Mucosa of gallbladder (tissue), 1 donor: ENCODE measurements at regions not wholly inside any gene's neighbourhood (a gene's known extent, or its start where the extent isn't known, plus 50 kb on each side); places are given as distances from the start of the nearest gene placed in this dataset.

Source experiments
- DNase-seq: peaks from one replicate; pipeline ENCODE4 v3.0.0-alpha.2; 2020; ENCODE audit warnings: low spot score
- donor health status: DM: no; HTN: no; CAD: no.

DNA sequence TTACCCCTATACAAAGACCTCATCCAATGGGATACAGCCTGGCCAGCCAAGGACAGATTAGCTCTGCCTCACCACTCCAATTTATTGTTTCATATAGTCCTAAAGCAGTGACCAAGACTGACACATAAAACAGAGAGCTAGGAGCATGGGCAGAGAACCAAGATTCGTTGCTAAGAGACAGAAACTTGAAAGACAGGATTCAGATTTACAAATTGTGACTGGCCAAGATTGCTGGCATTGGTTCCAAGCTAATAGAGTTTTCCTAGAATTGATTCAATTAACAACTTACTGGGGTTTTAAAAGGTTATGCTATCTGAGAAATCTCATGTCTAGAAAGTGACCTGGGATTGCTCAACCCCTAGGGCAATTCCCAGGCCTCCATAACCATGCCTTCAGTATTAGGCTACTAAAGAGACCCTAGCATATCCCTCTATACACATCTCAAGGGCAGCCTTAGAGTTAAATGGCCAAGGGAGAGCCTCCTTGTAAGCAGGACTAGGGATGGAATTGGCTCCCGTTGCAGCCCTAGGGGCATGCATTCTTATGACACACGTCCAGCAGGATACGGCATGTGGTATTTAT is 75.6 kb downstream of the ICOS start:
- DNase-seq, result peak; percentile 46

DNA sequence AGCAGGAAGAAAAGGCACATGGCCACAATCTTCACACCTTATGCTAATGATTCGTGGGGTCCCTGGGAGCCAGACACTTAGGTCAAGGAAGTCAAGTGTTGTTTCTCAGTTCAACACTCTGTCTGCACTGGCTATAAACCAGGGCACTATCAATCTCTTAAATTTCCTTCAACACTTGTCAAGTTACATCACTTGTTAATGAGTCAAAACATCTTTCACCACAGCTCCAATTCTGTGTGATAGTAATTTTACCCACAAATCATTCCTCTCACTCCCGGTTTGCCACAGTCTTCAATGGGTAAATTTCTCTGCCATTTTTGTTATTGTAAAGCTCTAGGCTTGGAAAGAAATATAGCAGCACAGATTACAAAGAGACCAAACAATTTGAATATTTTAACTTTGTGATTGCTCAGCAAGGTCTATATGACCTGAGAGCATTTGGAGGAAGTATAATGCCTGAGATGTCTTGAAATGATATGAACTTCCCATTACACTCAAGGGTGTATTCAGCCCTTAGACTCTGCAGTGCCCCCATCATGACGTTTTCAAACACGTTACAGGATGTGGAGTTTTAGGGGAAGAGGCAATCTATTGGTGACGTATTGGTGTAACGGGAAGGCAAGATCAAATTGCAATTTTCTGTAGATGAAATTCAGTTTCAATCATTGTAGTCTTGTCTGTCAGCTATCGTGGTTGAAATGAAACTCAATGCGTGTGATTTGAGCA is 78.7 kb downstream of the ICOS start:
- no peak for DNase-seq

DNA sequence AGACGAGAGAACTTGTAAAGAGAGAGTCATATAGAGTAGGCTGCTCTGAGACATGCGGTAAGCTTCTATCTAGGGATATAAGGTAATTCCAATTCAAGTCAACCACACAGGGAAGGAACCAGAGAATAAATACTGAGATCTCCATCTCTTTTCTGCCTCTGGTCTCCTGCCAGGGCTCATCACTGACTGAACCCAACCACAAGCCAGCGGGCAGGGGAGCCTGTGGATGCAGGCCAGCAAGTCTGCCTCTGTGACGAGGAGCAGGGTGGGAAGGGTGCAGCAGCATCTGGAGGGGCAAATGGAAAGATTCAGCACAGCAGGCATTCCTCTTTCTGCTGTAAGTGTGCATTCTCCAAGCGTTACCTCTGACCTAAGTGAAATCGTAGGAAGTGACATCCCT is 82.2 kb downstream of the ICOS start:
- DNase-seq, result no peak

DNA sequence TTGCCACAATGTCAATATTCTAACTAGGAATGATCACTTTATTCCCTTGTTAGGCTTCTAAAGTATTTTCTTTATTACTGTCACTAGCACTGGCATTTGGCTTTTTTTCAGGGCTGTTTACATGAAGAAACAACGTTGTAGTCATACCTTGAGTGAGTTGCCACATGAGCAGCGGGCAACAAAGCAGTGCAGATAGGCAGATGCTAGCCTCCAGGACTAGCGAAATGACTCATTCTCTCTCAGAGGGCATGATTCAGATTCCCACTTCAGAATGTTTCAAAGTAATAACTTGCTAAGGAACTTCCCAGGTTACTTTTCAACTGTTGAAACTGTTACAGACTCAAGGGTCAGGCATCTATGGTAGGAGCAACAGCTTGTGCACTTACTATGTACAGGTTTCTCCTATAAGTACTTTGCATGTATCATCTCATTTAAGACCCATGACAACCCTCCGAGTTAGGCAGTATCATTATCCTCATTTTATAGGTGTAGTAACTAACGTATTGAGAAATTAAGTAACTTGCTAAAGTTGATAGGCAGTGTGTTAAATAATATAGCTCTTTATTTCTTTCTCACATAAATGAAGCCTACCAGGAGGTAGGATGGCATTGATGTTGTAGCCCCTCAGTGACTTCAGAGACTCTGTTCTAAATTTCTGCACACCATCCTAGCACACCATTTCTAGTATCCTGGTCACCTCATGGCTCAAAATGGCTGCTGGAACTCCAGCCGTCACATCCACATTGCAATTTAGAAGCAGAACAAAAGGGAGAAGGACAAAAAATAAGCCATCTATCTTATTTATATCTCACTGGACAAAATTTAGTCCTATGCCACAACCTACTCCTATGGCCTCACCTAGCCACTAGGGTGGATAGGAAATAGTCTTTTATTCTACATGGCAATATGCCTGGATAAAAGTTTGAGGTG is 83.3 kb downstream of the ICOS start:
- DNase-seq, result no peak

DNA sequence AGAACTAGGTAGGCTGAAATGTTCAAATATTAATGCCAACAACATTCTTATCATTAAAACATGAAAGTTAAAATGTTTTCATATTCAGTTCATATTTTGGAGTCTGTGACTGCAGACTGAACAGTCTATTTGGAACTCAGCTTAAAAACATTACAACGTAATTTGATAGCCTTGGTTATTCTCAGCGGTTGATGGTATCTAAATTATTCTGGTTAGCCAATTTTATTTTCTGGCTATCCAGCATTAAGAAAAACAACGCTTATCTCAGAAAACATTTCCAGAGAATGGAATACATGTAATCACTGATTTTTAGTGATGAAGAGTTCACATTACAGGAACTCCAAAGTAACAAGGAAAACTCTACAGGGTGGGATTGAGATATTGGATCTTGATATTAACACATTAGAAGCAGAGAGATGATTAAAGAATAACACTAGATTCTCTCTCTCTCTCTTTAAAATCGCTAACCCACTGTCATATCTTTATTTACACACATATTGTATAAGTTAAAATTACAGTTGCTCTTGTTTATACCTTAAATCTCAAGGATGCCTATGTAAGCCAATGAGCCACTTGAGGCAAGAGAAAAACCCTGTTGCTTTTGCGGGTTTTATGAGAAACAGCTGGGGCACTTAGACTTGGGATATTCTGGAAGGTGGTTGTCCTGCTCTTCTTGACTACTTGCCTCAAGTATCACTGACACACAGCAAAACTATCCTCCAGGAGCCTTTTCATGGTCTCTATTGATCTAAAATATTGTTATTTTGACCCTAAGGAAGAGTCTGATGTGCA is 84.9 kb downstream of the ICOS start:
- DNase-seq, result no peak

DNA sequence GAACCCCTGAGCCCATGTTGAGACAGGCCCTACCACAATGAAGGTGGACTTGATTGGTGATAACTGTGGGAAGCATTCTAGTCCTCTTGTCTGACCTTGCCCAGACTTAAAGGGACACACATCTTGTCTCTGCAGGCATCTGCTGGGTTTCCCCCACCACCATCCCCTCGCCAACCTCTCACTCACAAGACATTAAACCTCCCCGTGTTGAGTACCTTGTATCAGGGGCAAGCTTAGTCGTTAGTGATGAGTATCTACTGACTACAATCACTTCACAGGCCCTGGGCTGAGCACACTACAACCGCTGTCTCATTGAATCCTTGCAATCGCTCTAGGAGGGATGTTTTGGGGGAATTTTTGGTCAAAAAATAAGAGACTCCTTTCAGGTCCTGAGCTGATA is 86.0 kb downstream of the ICOS start:
- no peak for DNase-seq

DNA sequence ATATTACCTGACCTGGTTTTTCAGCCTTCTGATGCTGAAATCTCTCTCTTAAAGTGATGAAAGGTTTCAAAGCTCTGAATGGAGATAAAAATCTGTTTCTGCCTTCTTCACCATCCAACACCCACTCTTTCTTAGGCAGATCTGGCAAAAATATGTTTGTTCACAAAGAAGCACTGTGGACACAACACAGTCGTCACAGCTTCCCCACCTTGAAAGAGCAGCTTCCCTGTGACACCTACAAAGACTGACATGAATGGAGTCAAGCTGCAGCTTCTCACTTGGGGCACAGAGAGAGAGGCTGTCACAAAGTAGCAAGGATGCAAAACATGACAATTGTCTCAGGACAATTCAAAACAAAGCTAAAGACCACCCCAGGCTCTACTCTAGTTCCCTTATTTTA is 86.5 kb downstream of the ICOS start:
- no peak for DNase-seq

DNA sequence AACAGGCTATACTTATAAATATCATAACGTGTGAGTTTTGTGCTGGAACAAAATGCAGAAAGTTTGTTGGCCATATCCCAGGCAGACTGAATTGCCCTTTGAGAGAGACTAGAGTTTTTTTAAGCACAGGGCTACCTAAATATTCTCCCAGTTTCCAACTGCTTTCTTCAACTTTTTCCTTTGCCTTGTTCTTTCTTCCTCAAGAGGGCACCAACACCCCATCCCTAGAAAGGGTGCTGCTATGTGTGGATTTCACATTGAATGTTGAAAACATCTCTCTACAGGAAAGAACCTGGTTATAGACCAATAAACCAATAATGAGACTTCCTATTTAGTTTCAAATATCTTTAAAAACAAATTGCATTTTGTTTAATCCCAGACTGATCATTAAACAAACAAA is 87.9 kb downstream of the ICOS start:
- no peak for DNase-seq

DNA sequence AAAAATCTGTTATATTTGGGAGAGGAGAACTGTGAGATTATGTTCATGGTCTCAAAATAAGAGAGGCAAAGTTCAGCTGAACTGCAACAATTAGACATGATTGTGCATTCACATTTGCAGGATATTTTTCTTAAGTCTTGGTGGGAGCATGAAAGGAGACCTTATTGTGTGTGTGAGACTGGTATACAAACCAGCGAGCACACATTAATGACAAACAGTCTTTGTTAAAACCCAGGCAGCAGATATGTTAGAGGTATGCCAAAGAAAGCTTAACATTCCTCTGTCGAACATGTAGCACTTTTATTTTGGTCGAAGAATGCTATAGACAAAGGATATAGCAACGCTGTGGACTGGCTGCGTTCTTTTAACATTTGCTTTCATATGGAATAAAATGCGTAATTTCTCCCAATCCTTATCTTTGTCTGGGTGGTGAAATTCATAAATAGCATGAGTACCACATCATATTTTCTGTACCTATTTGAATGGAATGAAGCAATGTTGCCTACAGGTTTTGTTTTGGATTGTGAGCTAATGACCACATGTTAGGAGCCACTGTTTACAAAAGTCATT is 88.4 kb downstream of the ICOS start:
- DNase-seq, result no peak

DNA sequence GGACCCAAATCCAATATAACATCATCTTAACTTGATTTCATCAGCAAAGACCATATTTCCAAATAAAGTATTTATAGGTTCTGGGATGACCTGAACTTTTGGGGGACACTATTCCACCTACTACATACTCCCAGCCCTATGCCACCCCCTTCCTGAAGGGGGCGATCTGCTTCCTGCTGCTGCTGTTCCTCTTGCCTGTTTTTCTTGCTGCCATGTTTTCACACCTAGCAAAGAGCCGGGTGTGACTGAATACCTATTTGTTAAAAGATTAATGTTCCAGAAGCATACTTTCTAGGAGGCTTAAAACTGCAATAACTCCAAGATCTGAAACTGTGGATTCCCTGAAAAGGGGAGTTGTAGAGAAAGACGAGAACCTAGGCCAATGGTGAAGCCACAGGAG is 89.7 kb downstream of the ICOS start:
- no peak for DNase-seq

DNA sequence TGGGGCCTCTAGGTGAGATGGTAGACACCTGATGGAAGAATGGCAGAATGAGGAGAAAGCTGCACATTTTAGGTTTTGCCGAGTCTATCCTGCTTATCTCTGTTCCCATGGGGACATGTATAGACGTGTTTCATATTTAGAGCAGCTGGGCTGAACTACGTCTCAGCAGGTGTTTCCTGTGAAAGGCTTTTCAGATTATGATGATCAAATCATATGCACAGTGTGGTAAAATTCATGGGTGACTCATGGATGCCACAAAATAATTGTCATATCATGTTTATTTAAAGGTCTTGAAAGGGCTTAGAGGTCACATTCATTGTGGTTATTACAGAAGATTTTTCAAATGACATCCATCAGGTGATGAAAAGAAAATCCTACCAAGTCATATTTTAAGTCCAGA is 90.5 kb downstream of the ICOS start:
- DNase-seq, result no peak

DNA sequence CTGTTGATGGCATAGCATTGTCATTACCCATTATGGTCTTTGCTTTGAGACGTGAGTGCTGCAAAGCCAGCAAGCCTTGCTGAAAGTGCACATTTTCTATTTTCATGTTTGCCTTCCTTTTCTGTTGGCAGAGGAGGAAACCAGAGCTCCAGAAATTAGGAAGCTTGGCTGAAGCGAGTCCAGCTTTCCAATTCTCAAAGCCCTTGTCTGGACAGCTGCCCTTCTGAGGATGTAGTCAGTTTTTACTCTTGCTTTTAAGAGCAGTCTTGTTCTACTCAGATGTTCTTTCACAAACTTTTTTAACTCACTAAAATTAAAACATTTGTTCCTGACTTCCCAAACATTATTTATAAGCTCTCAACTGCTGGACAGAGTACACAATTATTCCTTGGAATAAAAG is 93.8 kb downstream of the ICOS start:
- DNase-seq, result peak; percentile 23

DNA sequence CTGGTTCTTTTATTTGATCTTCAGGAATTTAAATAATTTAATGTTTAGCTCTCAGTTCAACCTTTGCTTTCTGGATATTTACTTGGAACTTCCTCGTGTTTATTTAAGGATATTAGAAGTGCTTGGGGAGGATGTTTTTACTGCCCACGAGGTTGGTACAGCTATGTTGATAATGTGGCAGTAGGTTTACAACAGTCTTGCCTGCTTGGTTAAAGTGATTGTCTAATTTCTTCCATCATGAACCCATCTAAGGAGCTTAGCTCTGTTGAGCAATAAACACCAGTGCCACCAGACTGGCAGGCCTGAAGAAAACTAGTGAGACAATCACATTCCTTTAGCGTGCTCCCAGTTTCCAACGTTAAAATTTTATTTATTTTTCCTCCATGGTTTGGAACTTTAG is 94.5 kb downstream of the ICOS start:
- DNase-seq, result no peak

DNA sequence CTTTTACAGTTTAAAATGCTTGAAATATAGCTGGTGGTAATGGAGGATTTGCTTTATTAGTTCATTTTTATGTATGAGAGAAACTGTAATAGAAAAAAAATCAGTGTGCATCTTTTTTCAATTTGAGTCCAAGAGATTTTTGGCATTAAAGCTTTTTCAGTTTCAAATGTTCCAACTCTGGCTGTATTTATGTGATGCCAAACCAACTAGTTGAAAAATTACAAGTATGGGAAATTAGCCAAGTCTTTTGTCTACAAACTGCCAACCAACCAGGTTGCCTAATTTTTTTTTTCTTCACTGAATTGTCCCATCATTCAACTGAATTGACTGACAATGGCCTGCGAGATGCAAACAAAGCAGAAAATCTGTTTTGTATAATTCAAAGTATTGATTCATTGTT is 95.7 kb downstream of the ICOS start:
- no peak for DNase-seq

DNA sequence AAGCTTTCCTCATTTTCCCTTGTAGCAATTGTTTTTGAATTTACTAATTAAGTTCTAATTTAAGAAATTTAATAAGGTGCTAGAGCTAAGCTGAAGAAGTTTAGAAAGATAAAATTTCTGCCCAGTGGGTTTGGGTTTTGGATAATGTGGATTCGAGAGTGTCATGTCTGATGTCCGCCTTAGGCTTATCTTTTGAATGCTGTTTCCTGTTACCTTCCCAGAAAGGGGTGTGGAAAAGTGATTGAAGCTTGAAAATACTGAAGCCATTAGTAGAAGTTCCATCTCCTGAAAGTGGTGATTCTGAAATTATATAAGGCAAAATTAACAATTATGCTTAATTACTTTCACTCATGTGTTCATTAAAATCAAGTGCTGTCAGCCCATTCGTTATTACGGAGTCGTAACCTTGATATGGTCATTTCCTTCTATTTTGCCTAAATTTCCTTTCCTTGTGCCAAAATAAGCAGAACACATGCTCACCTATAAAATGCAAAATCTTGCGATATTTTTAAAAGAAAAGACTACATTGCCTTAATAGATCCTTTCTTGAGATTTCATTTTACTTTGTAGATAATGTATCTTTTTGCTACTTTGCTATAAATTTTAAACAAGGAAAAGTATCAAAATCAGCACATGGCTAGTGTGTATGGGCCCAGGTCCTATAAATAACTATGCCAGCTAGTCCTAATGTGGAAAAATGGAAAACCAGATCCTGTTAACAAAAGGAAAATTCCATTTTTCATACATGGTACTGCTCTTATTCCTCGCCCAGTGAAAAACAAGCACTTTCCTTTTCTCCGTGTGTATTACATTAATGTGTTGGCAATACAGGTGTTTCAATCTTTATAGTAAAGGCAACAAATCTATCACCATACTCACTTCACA is 97.3 kb downstream of the ICOS start:
- DNase-seq, result no peak

DNA sequence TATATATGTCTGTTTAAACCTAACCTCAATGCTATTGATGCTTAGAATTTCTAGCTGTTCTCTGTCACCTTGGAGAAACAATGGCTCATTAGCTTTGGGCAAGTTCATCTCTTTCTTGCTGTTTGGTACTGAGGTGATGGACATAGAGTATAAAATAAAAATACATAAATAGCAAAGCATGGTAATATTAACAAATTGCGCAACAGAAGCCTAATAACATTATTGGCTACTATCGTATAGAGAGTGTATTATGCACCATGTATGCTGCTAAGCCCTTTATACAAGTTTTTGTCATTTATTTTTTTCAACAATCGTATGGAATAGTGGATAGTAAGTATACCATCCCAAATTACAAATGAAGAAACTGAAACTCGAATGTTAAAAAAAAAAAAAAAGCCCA is 100.1 kb downstream of the ICOS start:
- DNase-seq, result no peak

DNA sequence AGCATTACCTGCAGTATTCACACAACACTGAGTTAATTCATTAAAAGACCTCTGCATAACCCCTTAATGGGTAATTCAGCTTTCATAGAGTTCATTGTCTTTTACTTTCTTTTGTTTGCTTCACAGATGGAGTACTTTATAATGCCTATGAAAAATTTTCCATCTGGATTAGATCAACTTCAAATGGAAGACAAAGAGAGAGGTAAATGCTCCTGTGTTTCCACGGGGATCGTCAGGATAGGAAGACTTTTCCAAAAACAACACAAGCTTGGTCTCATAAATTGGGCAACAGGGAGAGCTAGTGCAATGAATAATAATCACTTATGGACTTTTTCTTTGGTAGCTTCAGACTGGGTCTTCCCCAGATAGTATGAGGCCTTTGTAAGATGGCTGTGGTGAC is 100.7 kb downstream of the ICOS start:
- no peak for DNase-seq

DNA sequence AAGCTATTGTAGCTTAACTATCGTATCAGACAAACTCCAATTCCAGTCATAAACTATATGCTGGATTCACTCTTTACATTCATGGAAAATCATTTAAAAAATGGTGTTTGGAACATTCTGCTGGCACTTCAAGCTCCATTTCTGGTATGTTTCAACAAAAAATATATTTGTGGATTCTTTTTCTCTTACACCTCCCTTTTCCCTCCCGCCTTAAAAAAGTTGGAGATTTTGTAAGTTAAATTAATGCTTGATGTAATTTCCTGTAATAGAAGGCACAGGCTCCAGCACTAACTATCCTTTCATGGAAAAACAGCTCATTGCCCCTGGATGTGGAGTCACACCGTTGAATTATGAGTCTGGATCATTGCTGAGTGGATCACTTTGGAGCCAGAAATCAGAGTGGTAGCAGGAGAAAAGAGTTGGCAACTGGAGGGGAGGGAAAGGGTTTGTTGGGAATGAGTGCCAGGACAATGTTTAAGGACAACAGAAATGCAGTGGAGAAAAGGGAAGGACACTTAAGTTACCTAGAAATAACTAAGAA is 102.8 kb downstream of the ICOS start:
- no peak for DNase-seq

DNA sequence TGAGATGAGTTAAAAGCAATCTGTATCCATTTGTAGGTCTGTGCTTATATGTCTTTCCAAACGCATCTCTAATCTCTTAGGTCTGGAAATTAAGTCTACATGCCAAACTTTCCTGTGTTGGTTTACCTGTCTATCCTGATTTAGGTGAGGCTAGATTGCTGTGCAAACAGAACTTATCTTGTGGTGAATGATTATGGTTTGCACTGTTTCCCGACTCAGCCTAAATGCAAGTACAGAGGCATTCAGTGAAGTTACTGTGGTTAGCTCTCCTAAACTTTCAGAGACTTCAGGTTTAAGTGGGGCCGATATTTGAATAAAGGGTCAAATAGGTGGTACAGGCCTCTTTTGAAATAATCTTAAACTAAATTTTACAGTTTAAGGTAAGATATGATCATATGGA is 103.5 kb downstream of the ICOS start:
- DNase-seq, result no peak

DNA sequence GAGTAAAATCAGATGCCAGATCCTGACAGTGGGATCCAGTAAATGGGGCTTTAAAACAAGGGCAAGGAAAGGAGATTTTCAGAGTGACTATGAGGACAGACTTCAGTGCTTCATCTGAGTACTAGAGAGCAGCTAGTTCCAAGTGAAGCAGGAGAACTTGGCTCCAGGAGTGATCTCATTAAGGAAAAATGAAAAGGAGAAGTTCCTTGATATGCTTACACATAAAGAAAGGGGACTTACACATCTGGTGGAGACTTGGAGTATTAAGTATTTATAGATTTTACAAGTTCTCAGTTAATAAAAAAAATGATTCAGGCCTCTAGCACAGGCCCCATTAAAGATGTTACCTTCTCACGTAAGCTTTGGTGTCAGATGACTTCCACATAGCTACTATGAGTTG is 105.8 kb downstream of the ICOS start:
- no peak for DNase-seq
